Stimulated activated CD4-positive, alpha-beta T cell treated with anti-CD3 and anti-CD28 coated beads, Interleukin-2, amount 100 ng/mL, for 24 hours (primary cell): ENCODE measurements at regions not wholly inside any gene's neighbourhood (a gene's known extent, or its start where the extent isn't known, plus 50 kb on each side); places are given as distances from the start of the nearest gene placed in this dataset.

Source experiments
- DNase-seq, 2 donors: peaks; one replicate each; pipeline ENCODE4 v3.0.0-alpha.2; 2020

GRCh38 chr2:120905824-120906571 is 170.3 kb downstream of the GLI2 start:
- no peak for DNase-seq

DNA sequence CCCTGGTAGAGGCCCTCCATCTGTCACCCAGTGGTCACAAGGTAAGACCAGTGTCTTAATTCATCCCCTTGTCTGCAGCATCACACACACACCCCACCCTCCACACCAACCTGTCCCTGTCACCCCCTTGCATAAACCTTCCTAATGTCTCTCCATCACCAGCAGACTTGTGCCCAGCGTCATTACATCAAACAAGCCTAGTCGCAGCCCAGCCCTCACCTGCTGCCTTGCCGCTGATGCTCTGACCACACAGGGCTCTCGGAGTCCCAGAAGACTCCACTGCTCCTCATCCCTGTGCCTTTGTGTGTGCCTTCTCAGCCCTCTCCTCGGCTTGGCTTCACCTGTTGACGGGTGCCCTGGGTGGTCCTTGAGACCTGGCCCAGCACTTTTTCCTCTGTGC is 171.2 kb downstream of the GLI2 start:
- no peak for DNase-seq

GRCh38 chr2:120907822-120908221 is 172.2 kb downstream of the GLI2 start:
- no peak for DNase-seq

GRCh38 chr2:120908314-120908975 is 172.8 kb downstream of the GLI2 start:
- no peak for DNase-seq

DNA sequence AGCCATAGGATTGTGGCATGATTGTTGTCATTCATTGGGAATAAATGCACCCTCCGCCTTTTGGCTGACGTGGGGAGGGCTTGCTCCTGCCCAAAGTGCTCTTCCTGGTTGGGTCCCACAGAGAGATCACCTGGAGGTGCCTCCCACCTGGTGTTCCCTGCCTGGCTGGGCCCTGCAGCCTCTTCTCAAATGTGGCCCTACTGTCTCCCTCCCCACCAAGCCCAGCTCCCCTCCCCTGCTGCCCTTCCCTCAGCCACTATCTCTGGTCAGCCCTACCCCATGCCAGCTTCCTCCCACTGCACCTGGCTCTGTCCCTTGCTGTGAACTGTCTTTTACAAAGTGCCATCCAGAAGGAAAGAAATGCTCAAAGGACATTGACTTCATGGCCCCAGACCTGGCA is 173.4 kb downstream of the GLI2 start:
- no peak for DNase-seq

- no peak for DNase-seq
Observed at GRCh38 chr2:120910164-120910563, 174.5 kb downstream of the GLI2 start.

- DNase-seq, result no peak
Observed at GRCh38 chr2:120910956-120911951, 175.6 kb downstream of the GLI2 start.

DNA sequence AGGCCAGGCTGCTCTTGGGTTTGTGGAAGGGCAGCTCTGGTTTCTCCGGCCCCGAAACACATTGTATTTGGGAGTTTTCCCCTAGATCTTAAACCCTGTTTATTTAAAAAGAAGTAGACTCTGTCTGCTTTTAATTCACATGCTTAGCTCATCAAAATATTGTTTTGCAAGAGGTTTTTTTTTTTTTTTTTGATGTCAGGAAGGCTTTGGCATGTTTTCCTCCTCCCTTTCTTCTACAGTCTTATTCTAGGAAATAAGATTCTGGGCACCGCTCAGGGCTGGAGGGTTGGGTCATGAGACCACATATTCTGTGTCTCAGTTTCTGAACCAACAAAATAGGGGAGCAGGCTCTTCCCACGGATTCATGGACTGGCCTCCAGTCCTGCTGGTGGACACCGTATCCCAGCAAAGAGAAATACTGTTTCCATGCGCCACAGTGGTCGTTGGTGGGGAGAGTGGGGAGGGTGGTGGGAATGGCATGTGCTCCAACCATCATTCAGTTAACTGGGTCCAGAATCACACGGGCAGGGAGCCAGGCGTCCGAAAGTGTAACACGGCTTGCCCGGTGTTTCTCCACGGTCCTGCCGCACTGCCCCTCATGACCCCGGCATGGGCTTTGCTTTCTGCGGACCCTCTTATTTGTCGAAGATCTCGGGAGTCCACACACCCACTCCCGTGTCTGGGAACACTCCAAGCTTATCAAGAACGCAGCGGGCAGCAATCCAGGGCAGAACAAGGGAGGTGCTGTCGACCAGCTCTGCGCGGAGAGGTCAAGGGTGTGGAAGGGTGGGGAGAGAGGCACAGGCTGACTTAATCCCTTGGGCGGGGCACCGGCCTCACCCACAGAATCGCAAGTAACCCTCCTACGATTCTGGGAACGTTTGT is 176.7 kb downstream of the GLI2 start:
- no peak for DNase-seq

GRCh38 chr2:120913972-120914838 is 178.5 kb downstream of the GLI2 start:
- DNase-seq, result no peak

DNA sequence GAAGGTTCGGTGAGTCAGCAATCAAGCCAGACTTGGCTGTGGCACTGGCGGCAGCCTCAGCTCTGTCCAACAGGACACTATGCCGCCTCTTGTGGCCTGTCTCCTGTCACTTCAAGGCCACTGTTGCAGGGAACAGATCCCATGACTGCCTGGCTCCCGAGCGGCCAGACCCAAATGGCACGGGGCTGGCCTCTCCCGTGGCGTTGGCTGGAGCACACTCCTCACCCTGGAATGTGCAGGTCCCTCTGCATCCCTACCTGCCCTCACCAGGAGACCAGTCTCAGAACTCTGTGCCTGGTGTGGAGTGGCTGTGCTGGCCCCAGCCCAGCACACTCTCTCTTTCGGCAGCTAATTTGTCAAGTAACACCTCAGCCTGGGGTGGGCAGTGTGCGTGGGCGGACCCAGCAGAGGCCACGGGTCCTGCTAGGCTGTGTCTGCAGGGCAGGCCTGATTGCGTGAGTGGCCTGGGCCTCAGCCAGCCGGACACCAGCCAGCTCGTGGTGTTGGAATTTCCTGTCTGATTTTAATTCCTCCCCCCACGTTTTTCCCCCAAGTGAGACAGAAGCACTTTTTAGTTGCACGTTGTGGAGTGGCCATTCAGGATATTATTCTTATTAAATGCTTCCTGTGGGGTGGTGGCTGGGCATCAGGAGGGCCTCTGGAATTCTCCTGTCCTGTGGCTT is 179.3 kb downstream of the GLI2 start:
- no peak for DNase-seq

GRCh38 chr2:120915670-120916069 is 180.0 kb downstream of the GLI2 start:
- DNase-seq, result no peak

DNA sequence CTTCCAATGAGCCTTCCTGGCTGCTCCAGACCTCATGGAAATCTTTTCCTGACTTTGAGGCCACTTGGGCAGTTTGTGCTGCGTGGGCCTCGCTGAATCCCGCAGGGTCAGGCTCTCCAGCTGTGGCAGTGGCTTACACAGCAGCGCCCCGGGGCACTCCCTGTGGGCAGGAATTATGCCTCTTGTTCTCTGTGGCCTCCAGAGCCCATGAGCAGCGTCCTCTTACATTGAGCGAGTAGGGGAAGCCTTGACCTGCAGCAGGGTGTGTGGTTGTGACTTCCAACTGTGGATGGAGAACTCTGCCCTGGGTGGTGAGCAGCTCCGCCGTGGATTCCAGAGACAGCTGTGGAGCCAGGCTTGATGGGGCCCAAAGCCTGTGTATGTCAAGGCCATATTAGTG is 180.8 kb downstream of the GLI2 start:
- DNase-seq, result no peak

GRCh38 chr2:120917886-120918285 is 182.2 kb downstream of the GLI2 start:
- no peak for DNase-seq

DNA sequence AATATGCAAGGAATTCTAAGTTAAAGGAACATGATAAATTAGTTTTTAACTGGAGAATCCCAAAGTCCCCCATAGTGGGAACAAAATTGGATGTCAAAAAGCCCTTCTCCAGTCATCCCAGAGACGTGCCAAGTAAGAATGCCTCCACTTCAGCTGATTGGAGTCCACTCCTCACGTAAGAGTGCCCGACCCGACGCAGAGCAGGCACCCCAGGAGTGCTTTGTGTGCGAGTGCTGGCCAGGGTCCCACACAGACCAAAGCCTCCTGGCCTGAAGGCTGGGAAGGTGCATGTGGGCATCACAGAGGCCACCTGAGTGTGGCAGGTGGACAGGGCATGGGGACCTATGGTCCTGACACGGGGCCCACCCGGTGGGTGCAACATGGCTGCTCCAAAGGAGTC is 183.5 kb downstream of the GLI2 start:
- DNase-seq, result no peak

- no peak for DNase-seq
Observed at GRCh38 chr2:120919771-120920453, 184.2 kb downstream of the GLI2 start.

GRCh38 chr2:120920454-120921148 is 184.9 kb downstream of the GLI2 start:
- no peak for DNase-seq

- no peak for DNase-seq
Observed at GRCh38 chr2:120921457-120921856, 185.8 kb downstream of the GLI2 start.

GRCh38 chr2:120922571-120923332 is 187.1 kb downstream of the GLI2 start:
- no peak for DNase-seq

- DNase-seq, result no peak
Observed at GRCh38 chr2:120923426-120923825, 187.8 kb downstream of the GLI2 start.
